Hematopoietic multipotent progenitor cell treated with erythropoietin and hydrocortisone succinate and interleukin-3 and kit ligand, for 15 days (in vitro differentiated cells): ENCODE measurements at regions not wholly inside any gene's neighbourhood (a gene's known extent, or its start where the extent isn't known, plus 50 kb on each side); places are given as distances from the start of the nearest gene placed in this dataset.
"Not testable (repeated sequence)": the region's sequence is repeated elsewhere in the genome, so short reads cannot be mapped to it uniquely, and the experiment has no call there.

Experiments used
- DNase-seq: peaks from one replicate; pipeline ENCODE4 v3.0.0-alpha.2; 2015; ENCODE audit warnings: low spot score

DNA sequence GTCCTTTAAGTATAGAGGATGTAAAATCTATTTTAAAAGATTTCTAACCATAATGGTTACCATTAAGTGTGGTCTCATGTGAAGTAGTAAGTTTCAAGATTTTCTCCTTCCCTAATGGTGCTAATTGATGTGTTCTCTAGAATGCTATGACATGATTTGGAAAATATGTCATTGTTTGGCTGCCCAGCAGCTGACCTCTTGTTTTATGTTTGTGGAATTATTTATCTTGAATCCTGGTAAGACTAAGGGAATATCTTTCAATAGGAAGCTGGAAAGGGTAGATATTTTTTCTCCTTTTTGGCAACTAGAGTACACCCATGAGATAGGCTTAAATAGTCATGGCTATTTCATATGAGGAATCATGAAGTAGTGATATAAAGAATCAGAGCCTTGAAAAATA lies 139.8 kb upstream of the CHODL start:
- no peak for DNase-seq

- DNase-seq = not testable (repeated sequence)
These were observed 148.2 kb upstream of the CHODL start for GRCh38 chr21:18096413-18096812.

DNA sequence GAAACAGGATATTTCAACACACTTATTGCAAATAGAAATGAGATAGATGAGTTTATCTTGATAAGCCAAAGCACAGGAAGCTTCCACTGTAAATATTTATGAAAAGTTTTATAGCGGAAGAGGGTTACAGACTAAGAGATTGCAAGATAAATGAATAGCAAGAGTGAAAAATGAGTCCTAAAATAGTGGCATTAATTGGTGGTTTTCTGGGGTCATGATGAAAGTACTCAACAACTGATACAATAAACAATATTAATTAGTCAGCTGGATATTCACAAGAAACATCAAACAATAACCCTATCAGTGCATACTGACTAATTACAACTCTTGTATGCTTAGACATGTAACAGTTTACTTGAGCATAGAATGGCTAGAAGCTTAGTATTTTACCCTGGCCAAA lies 154.8 kb upstream of the CHODL start:
- no peak for DNase-seq

DNA sequence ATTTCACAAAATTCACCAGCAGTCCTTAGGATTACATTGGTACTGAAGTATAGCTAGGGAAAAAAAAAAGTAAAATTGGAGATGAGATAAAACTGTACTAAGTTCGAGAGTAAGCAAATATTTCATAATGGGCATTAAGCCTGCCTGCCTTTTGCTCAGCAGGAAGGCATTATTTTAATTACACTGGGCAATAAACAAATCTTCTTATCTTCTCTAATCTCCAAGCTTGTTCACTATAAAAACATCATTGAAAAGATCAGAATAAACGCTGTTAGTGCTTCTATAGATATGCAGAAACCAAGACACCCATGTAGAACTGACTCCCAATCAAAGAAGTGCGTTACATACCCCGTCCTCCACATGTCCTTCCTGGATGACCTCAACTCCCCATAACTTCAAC lies 174.2 kb upstream of the CHODL start:
- DNase-seq = no peak

DNA sequence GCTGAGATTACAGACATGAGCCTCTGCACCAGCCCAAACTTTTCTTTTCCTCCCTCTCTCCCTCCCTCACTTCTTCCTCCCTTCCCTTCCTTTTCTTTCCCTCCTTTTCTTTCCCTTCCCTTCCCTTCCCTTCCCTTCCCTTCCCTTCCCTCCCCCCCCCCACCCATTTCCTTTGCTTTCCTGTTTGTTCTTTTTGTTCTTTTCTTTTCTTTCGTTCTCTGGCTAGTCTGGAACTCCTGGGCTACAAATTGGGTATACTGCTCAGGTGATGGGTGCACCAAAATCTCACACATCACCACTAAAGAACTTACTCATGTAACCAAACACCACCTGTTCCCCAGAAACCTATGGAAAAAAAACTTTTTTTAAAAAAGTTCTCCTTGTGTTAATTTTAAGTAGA lies 174.8 kb upstream of the CHODL start:
- DNase-seq = no peak

- no peak for DNase-seq
These were observed 184.2 kb upstream of the CHODL start for GRCh38 chr21:18060402-18060801.

- no peak for DNase-seq
These were observed 185.8 kb upstream of the CHODL start for GRCh38 chr21:18058731-18059398.

GRCh38 chr21:18053151-18053550 lies 191.5 kb upstream of the CHODL start:
- DNase-seq = no peak

DNA sequence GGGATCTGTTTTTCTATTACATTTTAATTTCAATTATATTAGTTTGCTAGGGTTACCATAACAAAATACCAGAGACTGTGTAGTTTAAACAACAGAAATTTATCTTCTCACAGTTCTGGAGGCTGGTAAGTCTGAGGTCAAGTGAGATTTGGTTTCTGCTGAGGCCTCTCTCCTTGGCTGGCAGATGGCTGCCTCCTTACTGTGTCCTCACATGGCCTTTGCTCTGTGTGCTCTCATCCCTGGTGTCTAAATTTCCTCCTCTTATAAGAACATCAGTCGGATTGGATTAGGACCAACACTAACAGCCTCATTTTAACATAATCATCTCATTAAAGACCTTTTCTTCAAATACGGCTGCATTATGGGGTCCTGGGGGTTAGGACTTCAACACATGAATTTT lies 195.2 kb upstream of the CHODL start:
- DNase-seq = no peak

DNA sequence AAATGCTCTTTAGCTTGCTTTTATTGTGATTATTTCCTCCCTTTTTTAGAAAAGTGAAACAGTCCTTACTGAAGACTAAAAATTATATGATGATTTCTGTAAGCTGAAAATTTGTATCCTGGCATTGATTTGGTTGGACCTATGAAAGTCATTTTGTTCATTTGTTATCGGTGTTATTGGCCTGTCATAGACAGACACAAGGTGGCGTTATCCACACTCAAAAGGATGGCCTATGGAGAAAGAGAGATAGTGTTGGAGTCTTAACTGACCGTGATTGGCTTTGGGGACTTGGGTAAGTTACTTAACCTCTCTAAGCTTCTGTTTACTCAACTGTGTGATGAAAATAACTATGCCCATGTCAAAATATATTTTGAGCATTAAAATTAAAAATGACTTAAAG lies 203.6 kb upstream of the CHODL start:
- no peak for DNase-seq

DNA sequence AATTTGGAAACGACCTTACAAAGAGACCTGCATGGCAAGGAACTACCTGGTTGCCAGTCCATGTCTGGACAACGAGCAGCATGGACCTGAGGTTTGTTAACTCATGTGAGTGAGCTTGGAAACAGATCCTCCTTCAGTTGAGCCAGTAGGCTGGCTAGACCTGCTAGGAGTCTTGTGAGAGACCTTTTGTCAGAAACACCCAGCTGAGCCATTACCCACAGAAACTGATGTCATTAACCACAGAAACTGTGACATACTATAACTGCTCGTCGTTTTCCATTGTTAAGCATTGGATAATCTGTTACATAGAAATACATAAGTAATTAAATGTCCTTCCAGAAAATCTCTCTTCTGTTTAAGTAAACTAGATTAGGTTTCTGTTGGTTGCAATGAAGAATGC lies 211.1 kb upstream of the C21orf91 start:
- DNase-seq = no peak

DNA sequence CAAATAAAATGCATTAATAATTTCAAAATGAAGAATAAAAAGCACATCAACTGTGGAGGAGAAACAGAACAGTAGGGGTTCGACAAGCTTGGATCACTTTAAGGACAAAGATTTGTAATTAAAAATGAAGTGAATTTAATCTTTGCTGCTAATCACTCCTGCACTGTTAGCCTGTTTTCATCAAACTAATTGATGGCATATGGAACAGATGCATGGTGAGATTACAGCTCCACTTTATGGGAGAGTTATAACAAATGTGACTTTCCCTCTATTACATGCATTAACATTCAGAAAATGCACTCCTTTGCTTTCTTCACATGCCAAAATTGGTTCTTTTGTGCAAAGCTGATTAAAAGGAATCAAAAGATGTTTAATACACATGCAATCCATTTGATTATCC lies 207.2 kb upstream of the C21orf91 start:
- DNase-seq = no peak

DNA sequence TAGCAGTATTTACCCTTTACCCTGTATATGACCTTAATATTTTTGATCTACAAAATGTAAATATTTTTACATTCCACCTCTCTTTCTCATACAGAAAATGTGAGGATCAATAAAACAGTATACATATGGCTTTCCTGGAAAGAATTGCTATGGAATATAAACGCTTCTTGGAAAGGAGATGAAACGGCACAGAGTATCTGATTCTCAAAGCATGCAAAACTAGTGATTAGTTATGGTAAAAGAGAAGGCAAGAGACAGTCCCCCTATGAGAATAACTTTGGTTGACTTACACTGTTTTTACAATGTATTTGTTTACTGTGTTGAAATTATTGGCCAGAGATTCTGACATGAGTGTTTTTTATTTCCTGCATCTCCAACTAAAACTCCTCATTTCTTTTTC lies 204.6 kb upstream of the C21orf91 start:
- no peak for DNase-seq

DNA sequence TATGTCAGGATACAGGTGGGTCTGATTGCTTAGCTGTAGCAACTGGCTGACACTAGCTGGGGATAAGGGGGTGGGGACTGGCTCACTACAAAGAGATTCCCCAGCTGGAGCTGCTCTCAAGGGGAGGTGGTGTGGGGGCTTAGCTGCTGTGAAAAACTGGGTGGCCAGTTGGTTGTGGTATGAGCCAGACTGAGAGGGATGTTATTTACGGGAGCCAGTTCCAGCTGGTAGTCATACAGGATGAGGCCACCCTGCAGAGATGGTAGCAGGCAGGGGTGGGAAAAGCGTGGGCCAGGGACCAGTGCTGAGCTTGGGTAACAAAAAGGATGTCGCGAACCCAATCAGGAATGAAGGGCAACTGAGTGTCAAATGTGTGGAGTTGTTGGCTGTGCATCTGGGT lies 204.0 kb upstream of the C21orf91 start:
- no peak for DNase-seq

DNA sequence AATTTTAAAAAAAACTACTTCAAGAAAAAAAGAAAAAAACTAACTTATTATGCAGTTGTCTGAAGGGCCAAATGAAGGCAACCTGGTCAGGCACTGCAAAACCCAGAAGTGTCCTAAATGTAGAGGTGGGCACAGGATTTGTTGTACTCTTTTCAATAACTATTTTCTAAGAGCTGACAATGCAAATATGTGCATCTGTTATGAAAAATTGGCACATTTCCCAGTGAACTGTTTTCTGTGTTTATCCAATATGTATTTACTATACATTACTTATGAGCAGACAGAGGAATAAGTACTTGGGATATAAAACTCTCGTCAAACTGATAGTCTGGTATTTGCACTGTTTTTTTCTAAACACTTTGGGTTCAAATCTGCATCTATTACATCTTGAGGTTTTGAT lies 188.0 kb upstream of the C21orf91 start:
- DNase-seq = no peak

DNA sequence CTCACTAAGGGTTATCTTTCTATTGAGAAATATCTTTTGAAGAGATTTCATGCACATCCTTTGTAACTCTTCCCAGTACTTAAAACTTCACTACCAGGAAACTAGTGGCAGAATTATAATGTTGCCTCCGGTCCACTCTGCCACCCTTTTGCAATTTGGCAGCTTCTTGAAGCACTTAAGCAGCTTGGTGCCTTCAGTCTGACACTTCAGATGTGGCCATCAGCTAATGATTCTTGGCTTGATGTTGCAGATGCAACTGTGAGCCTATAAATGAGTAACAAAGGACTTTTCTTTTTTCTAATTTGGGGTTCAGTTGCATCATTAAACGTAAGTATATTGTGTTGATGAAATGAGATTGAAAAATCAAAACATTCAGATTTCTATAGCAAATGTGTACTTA lies 187.5 kb upstream of the C21orf91 start:
- no peak for DNase-seq

- no peak for DNase-seq
These were observed 183.2 kb upstream of the C21orf91 start for GRCh38 chr21:18002393-18002792.

GRCh38 chr21:18000981-18001686 lies 182.0 kb upstream of the C21orf91 start:
- DNase-seq = no peak

- DNase-seq = not testable (repeated sequence)
These were observed 179.4 kb upstream of the C21orf91 start for GRCh38 chr21:17998599-17998998.

GRCh38 chr21:17989780-17990179 lies 170.6 kb upstream of the C21orf91 start:
- DNase-seq = no peak

DNA sequence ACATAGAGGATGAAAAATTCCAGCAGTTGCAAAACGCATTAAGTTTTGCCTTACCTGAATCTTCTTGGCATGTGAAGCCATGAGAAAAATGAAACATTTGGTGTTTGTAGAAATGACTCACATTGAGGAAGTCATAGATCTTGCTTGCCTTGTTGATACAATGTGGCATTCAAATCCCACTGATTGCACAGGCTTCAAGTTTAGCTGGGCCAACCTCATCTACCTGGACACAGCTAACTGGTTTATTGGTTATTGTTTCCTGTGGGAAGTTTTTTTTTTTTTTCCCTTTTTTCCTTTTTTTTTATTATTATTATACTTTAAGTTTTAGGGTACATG lies 168.9 kb upstream of the C21orf91 start:
- no peak for DNase-seq

- DNase-seq = no peak
These were observed 168.4 kb upstream of the C21orf91 start for GRCh38 chr21:17987382-17988101.

GRCh38 chr21:17981060-17981740 lies 162.0 kb upstream of the C21orf91 start:
- no peak for DNase-seq
